NCI-H748 (cell line): ENCODE measurements at regions not wholly inside any gene's neighbourhood (a gene's known extent, or its start where the extent isn't known, plus 50 kb on each side); places are given as distances from the start of the nearest gene placed in this dataset.

ENCODE experiments used
- DNase-seq: peaks from one replicate; lab custom pipeline; 2025; ENCODE audit not compliant: unreplicated experiment; lab: John Stamatoyannopoulos, UW

GRCh38 chr20:10802236-10802635, 128.4 kb upstream of the JAG1 start:
- no peak for DNase-seq

GRCh38 chr20:10805764-10806163, 132.0 kb upstream of the JAG1 start:
- DNase-seq, result no peak

- DNase-seq, result no peak
Measured at GRCh38 chr20:10806539-10806938, 132.7 kb upstream of the JAG1 start.

- DNase-seq, result no peak
Measured at GRCh38 chr20:10807013-10807412, 133.2 kb upstream of the JAG1 start.

GRCh38 chr20:10812759-10813327, 139.0 kb upstream of the JAG1 start:
- no peak for DNase-seq

- DNase-seq, result no peak
Measured at GRCh38 chr20:10823585-10823984, 149.8 kb upstream of the JAG1 start.

- DNase-seq, result no peak
Measured at GRCh38 chr20:10824750-10825500, 151.1 kb upstream of the JAG1 start.

GRCh38 chr20:10826111-10826510, 152.3 kb upstream of the JAG1 start:
- DNase-seq, result no peak

GRCh38 chr20:10828180-10828579, 154.4 kb upstream of the JAG1 start:
- DNase-seq, result no peak

GRCh38 chr20:10832141-10832540, 158.3 kb upstream of the JAG1 start:
- no peak for DNase-seq

- DNase-seq, result no peak
Measured at GRCh38 chr20:10837901-10838300, 164.1 kb upstream of the JAG1 start.

GRCh38 chr20:10842116-10842515, 168.3 kb upstream of the JAG1 start:
- peak; percentile 35 for DNase-seq

- DNase-seq, result no peak
Measured at GRCh38 chr20:10843146-10843711, 169.4 kb upstream of the JAG1 start.

GRCh38 chr20:10846766-10847165, 173.0 kb upstream of the JAG1 start:
- DNase-seq, result no peak

GRCh38 chr20:10848810-10849370, 175.1 kb upstream of the JAG1 start:
- DNase-seq, result no peak

GRCh38 chr20:10853176-10853575, 179.4 kb upstream of the JAG1 start:
- DNase-seq, result no peak

GRCh38 chr20:10853731-10854130, 179.9 kb upstream of the JAG1 start:
- DNase-seq, result no peak

GRCh38 chr20:10854976-10855375, 181.2 kb upstream of the JAG1 start:
- DNase-seq, result no peak

GRCh38 chr20:10855778-10856177, 182.0 kb upstream of the JAG1 start:
- DNase-seq, result no peak

GRCh38 chr20:10856237-10857015, 182.6 kb upstream of the JAG1 start:
- DNase-seq, result no peak

- no peak for DNase-seq
Measured at GRCh38 chr20:10857352-10858070, 183.7 kb upstream of the JAG1 start.
